DMS53 treated with DMSO at 0.1 percent for 48 hours (cell line): ENCODE measurements at regions not wholly inside any gene's neighbourhood (a gene's known extent, or its start where the extent isn't known, plus 50 kb on each side); places are given as distances from the start of the nearest gene placed in this dataset.

Experiments
- DNase-seq: peaks from one replicate; lab custom pipeline; 2025; ENCODE audit not compliant: unreplicated experiment; lab: John Stamatoyannopoulos, UW

DNA sequence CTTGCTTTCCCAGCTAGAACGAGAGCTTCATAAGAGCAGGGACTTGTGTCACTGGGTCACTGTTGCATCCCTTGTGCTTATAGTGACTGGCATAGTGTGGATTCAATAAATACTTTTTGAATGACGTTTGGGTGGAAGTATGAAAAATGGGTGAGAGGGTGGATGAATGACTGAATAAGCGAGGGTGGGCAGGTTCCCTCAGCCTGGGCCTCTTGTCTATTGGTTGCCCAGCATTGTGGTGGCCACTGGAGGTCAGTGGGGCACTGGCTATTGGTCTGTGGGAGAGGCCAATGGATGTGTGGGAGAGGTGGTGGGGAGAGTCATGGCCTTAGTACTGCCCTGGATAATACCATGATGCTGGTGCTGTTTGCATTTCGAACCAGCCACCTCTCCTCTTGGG, 93.8 kb upstream of the SKOR2 start:
- no peak for DNase-seq

GRCh38 chr18:47343291-47343690, 91.8 kb upstream of the SKOR2 start:
- DNase-seq = no peak

- no peak for DNase-seq
These were observed 91.1 kb upstream of the SKOR2 start for GRCh38 chr18:47342566-47342965.

- DNase-seq = no peak
These were observed 90.2 kb upstream of the SKOR2 start for GRCh38 chr18:47341678-47342077.

DNA sequence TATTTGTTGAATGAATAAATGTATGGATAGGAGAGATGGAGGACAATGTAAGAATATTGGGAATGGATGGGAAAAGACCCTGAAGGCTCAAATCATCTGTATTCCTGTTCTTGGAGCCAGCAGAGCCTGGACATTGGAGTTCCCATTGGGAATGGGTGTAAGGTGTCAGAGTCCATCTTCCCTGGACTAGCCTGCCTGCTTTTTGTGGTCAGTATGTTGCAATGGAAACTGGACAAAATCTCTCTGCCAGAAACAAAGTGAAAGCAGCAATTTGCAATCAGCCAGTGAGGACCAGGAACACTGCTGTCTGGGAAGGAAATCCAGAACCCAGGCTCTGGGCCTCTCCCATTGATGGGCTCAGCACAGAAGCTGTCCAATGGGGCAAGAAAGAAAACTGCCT, 83.5 kb upstream of the SKOR2 start:
- no peak for DNase-seq

- DNase-seq = no peak
These were observed 82.6 kb upstream of the SKOR2 start for GRCh38 chr18:47333926-47334635.

DNA sequence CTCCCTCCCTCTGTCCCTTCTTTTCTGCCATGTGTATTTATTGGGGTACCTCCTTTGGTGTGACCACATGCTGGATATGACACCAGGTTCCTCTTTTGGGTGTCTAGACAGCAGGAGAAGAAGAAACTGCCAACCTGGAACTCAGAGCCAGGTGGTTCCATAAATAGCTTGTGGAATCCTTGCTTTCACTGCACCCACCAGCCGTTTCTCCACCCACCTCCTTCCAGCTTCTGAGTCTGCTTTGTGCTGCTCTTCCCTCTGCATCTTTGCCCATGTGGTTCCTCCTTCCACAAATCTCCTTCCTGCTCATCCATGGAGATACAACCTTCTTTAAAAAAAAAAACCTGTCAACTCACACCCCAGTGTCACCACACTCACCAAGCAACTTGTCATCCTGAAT, 80.2 kb upstream of the SKOR2 start:
- DNase-seq = no peak

GRCh38 chr18:47331026-47331425, 79.6 kb upstream of the SKOR2 start:
- DNase-seq = no peak

- no peak for DNase-seq
These were observed 71.7 kb upstream of the SKOR2 start for GRCh38 chr18:47323158-47323557.

DNA sequence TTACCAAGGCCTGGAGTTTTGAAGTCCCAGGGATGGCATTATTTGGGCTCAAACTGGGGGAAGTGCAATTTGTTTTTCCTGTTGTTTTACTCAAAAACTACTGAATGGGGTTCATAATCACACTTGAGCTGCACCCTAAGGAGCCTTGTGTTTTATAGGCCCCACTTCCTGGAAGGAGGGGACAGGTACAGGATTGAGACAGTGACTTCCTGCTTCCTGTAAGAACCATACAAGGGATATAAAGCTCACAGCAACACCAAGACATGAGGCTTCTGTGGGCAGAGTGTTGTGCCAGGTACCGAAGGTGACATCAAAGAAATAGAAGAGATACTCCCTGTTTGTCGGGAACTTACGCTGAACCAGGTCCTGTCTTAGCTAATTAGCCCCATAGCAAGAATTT, 70.4 kb upstream of the SKOR2 start:
- no peak for DNase-seq

GRCh38 chr18:47317824-47318508, 66.5 kb upstream of the SKOR2 start:
- DNase-seq = peak; percentile 34

DNA sequence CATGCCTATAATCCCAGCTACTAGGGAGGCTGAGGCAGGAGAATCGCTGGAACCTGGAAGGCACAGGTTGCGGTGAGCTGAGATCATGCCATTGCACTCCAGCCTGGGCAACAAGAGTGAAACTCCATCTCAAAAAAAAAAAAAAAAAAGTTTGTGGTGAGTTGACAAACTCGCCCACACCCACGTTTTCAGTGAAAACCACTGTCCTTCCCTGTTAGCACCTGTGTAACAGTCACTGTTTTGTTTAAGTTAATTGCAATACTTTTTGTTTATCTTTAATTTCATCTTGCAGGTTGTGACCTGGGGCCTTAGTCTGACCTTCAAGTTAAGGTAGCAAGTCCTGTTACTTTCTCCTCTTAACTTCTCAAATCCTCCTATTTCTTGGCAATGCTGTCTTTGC, 65.5 kb upstream of the SKOR2 start:
- no peak for DNase-seq

DNA sequence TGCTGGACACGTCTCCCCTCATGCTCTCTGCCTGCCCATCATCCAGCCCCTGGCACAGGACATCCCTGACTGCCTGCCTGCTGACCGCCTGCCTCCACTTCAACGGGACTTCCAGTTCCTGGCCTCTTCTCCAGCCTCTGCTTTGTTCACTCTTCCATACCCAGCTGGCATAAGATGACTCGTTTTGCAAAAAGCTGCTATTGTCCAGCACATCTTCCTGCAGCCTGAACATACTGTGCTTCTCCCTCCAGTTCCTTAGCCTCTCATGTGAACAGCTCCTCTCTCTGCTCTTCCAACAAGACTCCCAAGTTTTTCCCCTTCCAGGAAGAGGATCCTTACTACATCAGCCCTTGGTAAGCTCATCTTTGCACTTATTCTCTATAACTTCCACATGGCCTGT, 62.4 kb upstream of the SKOR2 start:
- DNase-seq = no peak

GRCh38 chr18:47311585-47311984, 60.1 kb upstream of the SKOR2 start:
- no peak for DNase-seq
